ENCODE measurements at regions not wholly inside any gene's neighbourhood (a gene's known extent, or its start where the extent isn't known, plus 50 kb on each side); places are given as distances from the start of the nearest gene placed in this dataset.

DNA sequence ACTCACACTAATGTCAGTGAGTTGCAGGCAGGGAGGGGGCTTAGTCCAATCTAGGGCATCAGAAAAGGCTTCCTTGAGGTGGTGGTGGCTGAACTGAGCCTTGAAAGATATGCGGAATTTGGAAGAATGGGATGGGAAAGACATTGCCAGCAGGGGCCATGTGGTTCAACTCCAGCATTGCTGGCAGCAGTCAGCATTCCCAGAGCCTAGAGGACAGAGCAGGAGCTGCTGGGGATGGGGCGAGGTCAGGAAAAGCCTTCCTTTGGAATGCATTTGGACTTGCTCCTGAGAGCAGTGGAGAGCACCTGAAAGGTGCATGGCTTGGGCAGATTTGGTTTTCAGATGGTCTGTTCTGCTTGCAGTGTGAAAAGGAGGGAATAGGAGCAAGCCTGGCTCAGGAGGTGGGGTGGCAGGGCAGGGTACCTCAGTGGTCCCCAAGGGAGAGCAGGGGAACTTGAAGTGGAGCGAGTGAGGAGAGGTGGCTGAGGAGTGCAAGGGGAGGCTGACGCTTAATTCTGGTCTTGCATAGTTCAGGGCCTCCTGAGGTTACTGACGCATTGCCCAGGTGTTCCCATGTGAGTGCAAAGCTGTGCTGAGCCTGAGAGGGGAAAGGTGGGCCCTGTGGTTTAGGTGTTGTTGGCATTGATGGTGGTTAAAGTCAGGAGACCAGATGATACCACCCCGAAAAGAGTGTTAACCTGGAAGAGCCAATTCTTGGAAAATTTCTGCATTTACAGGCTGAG lies 112.1 kb upstream of the MGAT5 start:
- TF ChIP-seq, protein P1, sequence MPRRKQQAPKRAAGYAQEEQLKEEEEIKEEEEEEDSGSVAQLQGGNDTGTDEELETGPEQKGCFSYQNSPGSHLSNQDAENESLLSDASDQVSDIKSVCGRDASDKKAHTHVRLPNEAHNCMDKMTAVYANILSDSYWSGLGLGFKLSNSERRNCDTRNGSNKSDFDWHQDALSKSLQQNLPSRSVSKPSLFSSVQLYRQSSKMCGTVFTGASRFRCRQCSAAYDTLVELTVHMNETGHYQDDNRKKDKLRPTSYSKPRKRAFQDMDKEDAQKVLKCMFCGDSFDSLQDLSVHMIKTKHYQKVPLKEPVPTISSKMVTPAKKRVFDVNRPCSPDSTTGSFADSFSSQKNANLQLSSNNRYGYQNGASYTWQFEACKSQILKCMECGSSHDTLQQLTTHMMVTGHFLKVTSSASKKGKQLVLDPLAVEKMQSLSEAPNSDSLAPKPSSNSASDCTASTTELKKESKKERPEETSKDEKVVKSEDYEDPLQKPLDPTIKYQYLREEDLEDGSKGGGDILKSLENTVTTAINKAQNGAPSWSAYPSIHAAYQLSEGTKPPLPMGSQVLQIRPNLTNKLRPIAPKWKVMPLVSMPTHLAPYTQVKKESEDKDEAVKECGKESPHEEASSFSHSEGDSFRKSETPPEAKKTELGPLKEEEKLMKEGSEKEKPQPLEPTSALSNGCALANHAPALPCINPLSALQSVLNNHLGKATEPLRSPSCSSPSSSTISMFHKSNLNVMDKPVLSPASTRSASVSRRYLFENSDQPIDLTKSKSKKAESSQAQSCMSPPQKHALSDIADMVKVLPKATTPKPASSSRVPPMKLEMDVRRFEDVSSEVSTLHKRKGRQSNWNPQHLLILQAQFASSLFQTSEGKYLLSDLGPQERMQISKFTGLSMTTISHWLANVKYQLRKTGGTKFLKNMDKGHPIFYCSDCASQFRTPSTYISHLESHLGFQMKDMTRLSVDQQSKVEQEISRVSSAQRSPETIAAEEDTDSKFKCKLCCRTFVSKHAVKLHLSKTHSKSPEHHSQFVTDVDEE (CRISPR knock-in tag; IDR thresholded peaks at IDR 0.05) = no peak
- TF ChIP-seq, protein P2, sequence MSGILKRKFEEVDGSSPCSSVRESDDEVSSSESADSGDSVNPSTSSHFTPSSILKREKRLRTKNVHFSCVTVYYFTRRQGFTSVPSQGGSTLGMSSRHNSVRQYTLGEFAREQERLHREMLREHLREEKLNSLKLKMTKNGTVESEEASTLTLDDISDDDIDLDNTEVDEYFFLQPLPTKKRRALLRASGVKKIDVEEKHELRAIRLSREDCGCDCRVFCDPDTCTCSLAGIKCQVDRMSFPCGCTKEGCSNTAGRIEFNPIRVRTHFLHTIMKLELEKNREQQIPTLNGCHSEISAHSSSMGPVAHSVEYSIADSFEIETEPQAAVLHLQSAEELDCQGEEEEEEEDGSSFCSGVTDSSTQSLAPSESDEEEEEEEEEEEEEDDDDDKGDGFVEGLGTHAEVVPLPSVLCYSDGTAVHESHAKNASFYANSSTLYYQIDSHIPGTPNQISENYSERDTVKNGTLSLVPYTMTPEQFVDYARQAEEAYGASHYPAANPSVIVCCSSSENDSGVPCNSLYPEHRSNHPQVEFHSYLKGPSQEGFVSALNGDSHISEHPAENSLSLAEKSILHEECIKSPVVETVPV (CRISPR knock-in tag; IDR thresholded peaks at IDR 0.05) = no peak

Measured in SK-N-SH treated with all-trans-retinoic acid at 6 μM for 48 hours (cell line).